ENCODE measurements at regions not wholly inside any gene's neighbourhood (a gene's known extent, or its start where the extent isn't known, plus 50 kb on each side); places are given as distances from the start of the nearest gene placed in this dataset.

DNA sequence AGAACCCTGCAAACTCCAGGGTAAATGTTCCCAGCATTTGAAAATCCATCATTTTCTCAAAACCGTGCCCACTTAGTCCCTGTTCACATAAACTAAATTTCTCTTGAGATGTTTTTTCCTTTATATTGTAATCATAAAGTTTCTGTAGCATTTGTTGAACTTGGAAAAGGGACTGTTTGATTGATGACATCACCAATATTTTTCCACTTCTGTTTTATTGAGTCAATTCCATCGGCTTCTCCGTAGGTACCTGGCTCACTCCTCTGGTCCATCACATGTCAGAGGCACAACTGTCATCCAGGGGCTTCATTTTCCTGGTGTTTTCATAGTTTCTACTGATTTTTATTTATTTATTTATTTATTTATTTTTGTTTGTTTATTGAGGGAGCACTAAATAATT is 462.5 kb upstream of the PFKP start:
- Histone ChIP-seq H3K79me1 (replicated peaks; ENCODE audit: low read length, poor library complexity, severe bottlenecking) (no peaks in the 10 kb centered on the region), H3K27ac (ENCODE audit: low read length, poor library complexity, severe bottlenecking) (no peak overlapping the region), H2AK5ac (ENCODE audit: low read length, severe bottlenecking) (no peak overlapping the region), H3K9me3 (ENCODE audit: control insufficient read depth, low read length) (peaks cover 3% of the 10 kb centered on the region), H4K8ac (ENCODE audit: low read length) (no peak overlapping the region), H3K4me2 (ENCODE audit: low read length, poor library complexity, severe bottlenecking) (no peak overlapping the region), H3K18ac (ENCODE audit: low read depth in 1 of 2, low read length in 2 of 2) (no peak overlapping the region), H3K9ac (ENCODE audit: low read length) (no peak overlapping the region), H4K91ac (ENCODE audit: low read length) (no peak overlapping the region), H3K4me1 (ENCODE audit: control insufficient read depth, insufficient read depth, low read depth, low read length) (no peaks in the 10 kb centered on the region), H3K23ac (ENCODE audit: low read length in 2 of 2) (no peak overlapping the region), H3K14ac (ENCODE audit: low read length in 2 of 2) (no peak overlapping the region), H3K4me3 (ENCODE audit: insufficient read depth in 1 of 2, low read depth in 1 of 2, low read length in 2 of 2) (no peak overlapping the region), H3K4ac (ENCODE audit: low read depth in 1 of 2, low read length in 2 of 2) (no peak overlapping the region), H3K27me3 (ENCODE audit: control insufficient read depth in 1 of 2, insufficient read depth in 1 of 2, low read length in 2 of 2) (no peaks in the 10 kb centered on the region), H2BK5ac (ENCODE audit: low read depth, low read length, poor library complexity, severe bottlenecking) (no peak overlapping the region), H3K36me3 (ENCODE audit: control insufficient read depth in 1 of 2, insufficient read depth in 2 of 2, low read depth in 1 of 2, low read length in 2 of 2) (no peaks in the 10 kb centered on the region), H2BK120ac (ENCODE audit: low read depth, low read length) (no peak overlapping the region), H2BK15ac (ENCODE audit: low read depth, poor library complexity, severe bottlenecking) (no peak overlapping the region), H2BK12ac (ENCODE audit: low read length in 2 of 2) (no peak overlapping the region), H2AFZ (ENCODE audit: low read depth, low read length) (no peak overlapping the region)
- whole genome bisulfite sequencing, result no CpG with 5 or more reads among the region's 3 CpGs
- no peak for DNase-seq

DNA sequence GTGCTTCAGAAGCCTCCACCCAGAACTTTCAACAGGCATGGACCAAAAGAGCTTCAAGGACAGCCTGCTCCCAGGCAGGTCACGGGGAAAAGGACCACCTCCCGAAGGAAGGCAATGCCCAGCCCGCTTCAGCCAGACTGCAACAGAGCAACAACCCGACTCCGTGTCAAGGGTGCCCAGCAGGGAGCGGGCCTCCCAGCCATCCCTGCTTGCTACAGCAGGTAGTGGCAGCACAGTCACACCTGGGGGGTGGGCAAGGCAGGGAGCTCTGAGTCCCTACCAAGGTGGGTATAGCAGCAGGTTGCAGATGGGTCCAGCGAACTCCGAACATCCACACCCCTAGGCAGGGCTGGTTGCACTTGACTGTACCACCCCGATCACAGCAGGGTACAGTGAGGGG is 467.8 kb upstream of the PFKP start:
- no peak overlapping the region for H4K91ac ChIP-seq (ENCODE audit: low read length)
- no peak overlapping the region for H3K4ac ChIP-seq (ENCODE audit: low read depth in 1 of 2, low read length in 2 of 2)
- H3K9ac ChIP-seq (ENCODE audit: low read length), result no peak overlapping the region
- no peak overlapping the region for H3K23ac ChIP-seq (ENCODE audit: low read length in 2 of 2)
- no peak overlapping the region for H2AFZ ChIP-seq (ENCODE audit: low read depth, low read length)
- no peak overlapping the region for H3K18ac ChIP-seq (ENCODE audit: low read depth in 1 of 2, low read length in 2 of 2)
- H2BK12ac ChIP-seq (ENCODE audit: low read length in 2 of 2), result no peak overlapping the region
- H2BK15ac ChIP-seq (ENCODE audit: low read depth, poor library complexity, severe bottlenecking), result no peak overlapping the region
- H4K8ac ChIP-seq (ENCODE audit: low read length), result no peak overlapping the region
- no peak overlapping the region for H3K27ac ChIP-seq (ENCODE audit: low read length, poor library complexity, severe bottlenecking)
- WGBS, result 87% methylated on average over 8 of the region's 9 CpGs
- no peak overlapping the region for H2AK5ac ChIP-seq (ENCODE audit: low read length, severe bottlenecking)
- no peak overlapping the region for H3K14ac ChIP-seq (ENCODE audit: low read length in 2 of 2)
- no peaks in the 10 kb centered on the region for H3K36me3 ChIP-seq (ENCODE audit: control insufficient read depth in 1 of 2, insufficient read depth in 2 of 2, low read depth in 1 of 2, low read length in 2 of 2)
- no peak overlapping the region for H2BK120ac ChIP-seq (ENCODE audit: low read depth, low read length)
- no peak overlapping the region for H2BK5ac ChIP-seq (ENCODE audit: low read depth, low read length, poor library complexity, severe bottlenecking)
- no peaks in the 10 kb centered on the region for H3K9me3 ChIP-seq (ENCODE audit: control insufficient read depth, low read length)
- H3K4me3 ChIP-seq (ENCODE audit: insufficient read depth in 1 of 2, low read depth in 1 of 2, low read length in 2 of 2), result no peak overlapping the region
- no peaks in the 10 kb centered on the region for H3K4me1 ChIP-seq (ENCODE audit: control insufficient read depth, insufficient read depth, low read depth, low read length)
- no peaks in the 10 kb centered on the region for H3K79me1 ChIP-seq (replicated peaks; ENCODE audit: low read length, poor library complexity, severe bottlenecking)
- H3K4me2 ChIP-seq (ENCODE audit: low read length, poor library complexity, severe bottlenecking), result no peak overlapping the region
- no peak for DNase-seq
- no peaks in the 10 kb centered on the region for H3K27me3 ChIP-seq (ENCODE audit: control insufficient read depth in 1 of 2, insufficient read depth in 1 of 2, low read length in 2 of 2)

- Histone ChIP-seq H3K14ac (ENCODE audit: low read length in 2 of 2) (no peak overlapping the region), H2BK5ac (ENCODE audit: low read depth, low read length, poor library complexity, severe bottlenecking) (no peak overlapping the region), H3K4me3 (ENCODE audit: insufficient read depth in 1 of 2, low read depth in 1 of 2, low read length in 2 of 2) (no peak overlapping the region), H3K9me3 (ENCODE audit: control insufficient read depth, low read length) (peaks cover 4% of the 10 kb centered on the region), H2BK120ac (ENCODE audit: low read depth, low read length) (no peak overlapping the region), H2AFZ (ENCODE audit: low read depth, low read length) (no peak overlapping the region), H2BK12ac (ENCODE audit: low read length in 2 of 2) (no peak overlapping the region), H3K4me2 (ENCODE audit: low read length, poor library complexity, severe bottlenecking) (no peak overlapping the region), H2BK15ac (ENCODE audit: low read depth, poor library complexity, severe bottlenecking) (no peak overlapping the region), H3K27me3 (ENCODE audit: control insufficient read depth in 1 of 2, insufficient read depth in 1 of 2, low read length in 2 of 2) (no peaks in the 10 kb centered on the region), H3K23ac (ENCODE audit: low read length in 2 of 2) (no peak overlapping the region), H3K27ac (ENCODE audit: low read length, poor library complexity, severe bottlenecking) (no peak overlapping the region), H3K4ac (ENCODE audit: low read depth in 1 of 2, low read length in 2 of 2) (no peak overlapping the region), H3K36me3 (ENCODE audit: control insufficient read depth in 1 of 2, insufficient read depth in 2 of 2, low read depth in 1 of 2, low read length in 2 of 2) (no peaks in the 10 kb centered on the region), H3K9ac (ENCODE audit: low read length) (no peak overlapping the region), H3K4me1 (ENCODE audit: control insufficient read depth, insufficient read depth, low read depth, low read length) (no peaks in the 10 kb centered on the region), H4K8ac (ENCODE audit: low read length) (no peak overlapping the region), H3K79me1 (replicated peaks; ENCODE audit: low read length, poor library complexity, severe bottlenecking) (no peaks in the 10 kb centered on the region), H2AK5ac (ENCODE audit: low read length, severe bottlenecking) (no peak overlapping the region), H3K18ac (ENCODE audit: low read depth in 1 of 2, low read length in 2 of 2) (no peak overlapping the region), H4K91ac (ENCODE audit: low read length) (no peak overlapping the region)
- no peak for DNase-seq
- 71% methylated on average over 4 of the region's 4 CpGs for WGBS
Measured at GRCh38 chr10:2592360-2593160, 474.8 kb upstream of the PFKP start.

GRCh38 chr10:2589196-2589595 is 478.2 kb upstream of the PFKP start:
- DNase-seq, result no peak
- no peak overlapping the region for H3K23ac ChIP-seq (ENCODE audit: low read length in 2 of 2)
- H4K91ac ChIP-seq (ENCODE audit: low read length), result no peak overlapping the region
- no peaks in the 10 kb centered on the region for H3K79me1 ChIP-seq (replicated peaks; ENCODE audit: low read length, poor library complexity, severe bottlenecking)
- no peak overlapping the region for H2BK5ac ChIP-seq (ENCODE audit: low read depth, low read length, poor library complexity, severe bottlenecking)
- H2AK5ac ChIP-seq (ENCODE audit: low read length, severe bottlenecking), result no peak overlapping the region
- no peak overlapping the region for H3K14ac ChIP-seq (ENCODE audit: low read length in 2 of 2)
- H3K4me3 ChIP-seq (ENCODE audit: insufficient read depth in 1 of 2, low read depth in 1 of 2, low read length in 2 of 2), result no peak overlapping the region
- H3K4ac ChIP-seq (ENCODE audit: low read depth in 1 of 2, low read length in 2 of 2), result no peak overlapping the region
- no peaks in the 10 kb centered on the region for H3K4me1 ChIP-seq (ENCODE audit: control insufficient read depth, insufficient read depth, low read depth, low read length)
- H3K9me3 ChIP-seq (ENCODE audit: control insufficient read depth, low read length), result peaks cover 4% of the 10 kb centered on the region
- no peak overlapping the region for H3K9ac ChIP-seq (ENCODE audit: low read length)
- no peak overlapping the region for H2BK120ac ChIP-seq (ENCODE audit: low read depth, low read length)
- no peak overlapping the region for H2BK12ac ChIP-seq (ENCODE audit: low read length in 2 of 2)
- H2AFZ ChIP-seq (ENCODE audit: low read depth, low read length), result no peak overlapping the region
- no peak overlapping the region for H3K27ac ChIP-seq (ENCODE audit: low read length, poor library complexity, severe bottlenecking)
- no peaks in the 10 kb centered on the region for H3K36me3 ChIP-seq (ENCODE audit: control insufficient read depth in 1 of 2, insufficient read depth in 2 of 2, low read depth in 1 of 2, low read length in 2 of 2)
- H3K18ac ChIP-seq (ENCODE audit: low read depth in 1 of 2, low read length in 2 of 2), result no peak overlapping the region
- H3K27me3 ChIP-seq (ENCODE audit: control insufficient read depth in 1 of 2, insufficient read depth in 1 of 2, low read length in 2 of 2), result no peaks in the 10 kb centered on the region
- H3K4me2 ChIP-seq (ENCODE audit: low read length, poor library complexity, severe bottlenecking), result no peak overlapping the region
- WGBS, result 92% methylated on average over 4 of the region's 5 CpGs
- H4K8ac ChIP-seq (ENCODE audit: low read length), result no peak overlapping the region
- no peak overlapping the region for H2BK15ac ChIP-seq (ENCODE audit: low read depth, poor library complexity, severe bottlenecking)

All from mesenchymal stem cell (in vitro differentiated cells and primary cell).